ENCODE measurements at regions not wholly inside any gene's neighbourhood (a gene's known extent, or its start where the extent isn't known, plus 50 kb on each side); places are given as distances from the start of the nearest gene placed in this dataset.

DNA sequence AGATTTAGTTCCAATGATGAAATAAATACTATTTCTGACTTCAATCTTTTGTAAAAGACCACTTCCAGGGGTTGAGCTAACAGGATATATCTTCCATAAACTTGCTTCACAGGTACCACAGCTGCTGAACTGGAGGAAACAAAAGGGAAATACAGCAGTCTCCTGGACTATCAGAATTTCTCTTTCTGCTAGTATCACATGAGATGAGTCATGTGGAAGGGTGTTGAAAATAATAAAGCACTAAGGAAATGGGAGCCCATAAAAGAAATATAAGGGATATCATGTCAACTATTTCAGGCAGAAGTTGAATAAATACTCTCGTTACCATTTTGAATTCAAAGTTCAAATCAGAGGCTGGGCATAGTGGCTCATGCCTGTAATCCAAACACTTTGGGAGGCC lies 250.3 kb upstream of the NFE2L3 start:
- no peak for DNase-seq
- TF ChIP-seq EZH2phosphoT487 (IDR thresholded peaks at IDR 0.05; ENCODE audit: borderline replicate concordance, low read length) (no peak), EZH2 (IDR thresholded peaks at IDR 0.05; ENCODE audit: low read length, unreplicated experiment) (no peak)
- TF ChIP-seq, protein P1, sequence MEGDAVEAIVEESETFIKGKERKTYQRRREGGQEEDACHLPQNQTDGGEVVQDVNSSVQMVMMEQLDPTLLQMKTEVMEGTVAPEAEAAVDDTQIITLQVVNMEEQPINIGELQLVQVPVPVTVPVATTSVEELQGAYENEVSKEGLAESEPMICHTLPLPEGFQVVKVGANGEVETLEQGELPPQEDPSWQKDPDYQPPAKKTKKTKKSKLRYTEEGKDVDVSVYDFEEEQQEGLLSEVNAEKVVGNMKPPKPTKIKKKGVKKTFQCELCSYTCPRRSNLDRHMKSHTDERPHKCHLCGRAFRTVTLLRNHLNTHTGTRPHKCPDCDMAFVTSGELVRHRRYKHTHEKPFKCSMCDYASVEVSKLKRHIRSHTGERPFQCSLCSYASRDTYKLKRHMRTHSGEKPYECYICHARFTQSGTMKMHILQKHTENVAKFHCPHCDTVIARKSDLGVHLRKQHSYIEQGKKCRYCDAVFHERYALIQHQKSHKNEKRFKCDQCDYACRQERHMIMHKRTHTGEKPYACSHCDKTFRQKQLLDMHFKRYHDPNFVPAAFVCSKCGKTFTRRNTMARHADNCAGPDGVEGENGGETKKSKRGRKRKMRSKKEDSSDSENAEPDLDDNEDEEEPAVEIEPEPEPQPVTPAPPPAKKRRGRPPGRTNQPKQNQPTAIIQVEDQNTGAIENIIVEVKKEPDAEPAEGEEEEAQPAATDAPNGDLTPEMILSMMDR (conservative IDR thresholded peaks at IDR 0.05; ENCODE audit: low read depth, low read length): no peak
- Histone ChIP-seq H3K27me3 (ENCODE audit: low read length) (no peaks in the 10 kb centered on the region), H3K4me3 (ENCODE audit: low read length) (no peak overlapping the region), H4K20me1 (ENCODE audit: low read length) (no peaks in the 10 kb centered on the region), H3K27ac (ENCODE audit: low read length) (no peak overlapping the region), H2AFZ (ENCODE audit: low read length) (no peak overlapping the region), H3K9me2 (replicated peaks; ENCODE audit: low read length) (no peaks in the 10 kb centered on the region), H3K36me3 (ENCODE audit: low read depth, low read length) (no peaks in the 10 kb centered on the region), H3K4me2 (ENCODE audit: low read length) (no peak overlapping the region), H3K9ac (ENCODE audit: low read length) (no peak overlapping the region), H3F3A (ENCODE audit: low read length, unreplicated experiment) (no peaks in the 10 kb centered on the region), H3K9me3 (ENCODE audit: low read length) (no peaks in the 10 kb centered on the region), H3K4me1 (ENCODE audit: insufficient read depth, low read length) (no peaks in the 10 kb centered on the region), H3K79me2 (ENCODE audit: low read length) (no peaks in the 10 kb centered on the region)
- CTCF ChIA-PET: no interaction called here
- no TSS peak for BruUV-seq (replicated peaks)
- intact Hi-C loops (cut with micrococcal nuclease): no loop called here
- POLR2A ChIA-PET (ENCODE audit: unreplicated experiment): no interaction called here
- no peak for ATAC-seq

DNA sequence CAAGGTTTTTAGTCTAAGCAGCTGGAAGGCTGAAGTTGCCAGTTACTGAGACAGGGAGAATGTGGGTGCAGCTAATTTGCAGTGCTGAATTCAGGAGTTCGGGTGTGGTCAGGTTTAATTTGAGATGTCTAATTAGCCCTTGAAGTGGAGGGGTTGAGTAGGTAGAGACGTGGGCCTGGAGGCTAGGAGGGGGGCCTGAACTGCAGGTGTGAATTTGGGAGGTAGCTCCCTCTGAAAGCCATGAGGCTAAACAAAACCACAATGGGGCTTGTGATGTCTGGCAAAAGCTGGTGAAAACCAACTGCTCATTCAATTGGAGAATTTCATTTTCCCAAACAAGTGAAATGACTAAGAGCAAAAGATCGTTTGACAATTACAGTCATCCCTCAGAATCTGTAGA lies 246.0 kb upstream of the NFE2L3 start:
- no peak for TF ChIP-seq EZH2phosphoT487 (IDR thresholded peaks at IDR 0.05; ENCODE audit: borderline replicate concordance, low read length)
- TF ChIP-seq, protein P1 (conservative IDR thresholded peaks at IDR 0.05; ENCODE audit: low read depth, low read length): no peak
- TF ChIP-seq EZH2 (IDR thresholded peaks at IDR 0.05; ENCODE audit: low read length, unreplicated experiment): no peak
- Histone ChIP-seq H3K9me3 (ENCODE audit: low read length) (no peaks in the 10 kb centered on the region), H3K79me2 (ENCODE audit: low read length) (no peaks in the 10 kb centered on the region), H3K4me3 (ENCODE audit: low read length) (no peak overlapping the region), H3K36me3 (ENCODE audit: low read depth, low read length) (no peaks in the 10 kb centered on the region), H3K4me1 (ENCODE audit: insufficient read depth, low read length) (no peaks in the 10 kb centered on the region), H3K9me2 (replicated peaks; ENCODE audit: low read length) (no peaks in the 10 kb centered on the region), H3K4me2 (ENCODE audit: low read length) (no peak overlapping the region), H2AFZ (ENCODE audit: low read length) (no peak overlapping the region), H4K20me1 (ENCODE audit: low read length) (no peaks in the 10 kb centered on the region), H3K27ac (ENCODE audit: low read length) (no peak overlapping the region), H3K27me3 (ENCODE audit: low read length) (no peaks in the 10 kb centered on the region), H3F3A (ENCODE audit: low read length, unreplicated experiment) (no peaks in the 10 kb centered on the region), H3K9ac (ENCODE audit: low read length) (no peak overlapping the region)
- ATAC-seq: no peak
- BruUV-seq (replicated peaks): no TSS peak
- intact Hi-C loops (cut with micrococcal nuclease): no loop called here
- ChIA-PET CTCF (no interaction called here), POLR2A (ENCODE audit: unreplicated experiment) (no interaction called here)
- DNase-seq: no peak

DNA sequence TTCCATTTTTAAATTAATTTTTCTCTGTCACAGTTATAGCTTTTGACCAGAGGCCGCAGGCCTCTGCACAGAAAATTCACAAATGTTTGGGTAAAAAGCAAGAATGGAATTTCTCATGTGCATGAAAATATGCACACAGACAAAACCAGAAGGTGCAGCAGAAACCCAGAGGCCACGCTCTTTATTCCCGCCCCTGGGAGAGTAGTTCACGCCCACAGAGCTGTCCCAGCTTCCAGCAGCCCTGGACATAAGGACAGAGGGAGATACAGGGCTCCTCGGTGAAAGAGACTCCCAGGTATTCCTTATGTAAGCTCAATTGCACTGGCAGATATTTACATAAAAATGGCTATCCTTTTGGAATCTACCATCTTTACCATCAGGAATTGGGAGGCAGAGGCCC lies 245.2 kb upstream of the NFE2L3 start:
- H3F3A ChIP-seq (ENCODE audit: low read length, unreplicated experiment): no peaks in the 10 kb centered on the region
- no peak for ATAC-seq
- H3K4me3 ChIP-seq (ENCODE audit: low read length): no peak overlapping the region
- H3K4me1 ChIP-seq (ENCODE audit: insufficient read depth, low read length): no peaks in the 10 kb centered on the region
- H3K4me2 ChIP-seq (ENCODE audit: low read length): no peak overlapping the region
- no peaks in the 10 kb centered on the region for H3K9me2 ChIP-seq (replicated peaks; ENCODE audit: low read length)
- no peaks in the 10 kb centered on the region for H3K9me3 ChIP-seq (ENCODE audit: low read length)
- no peaks in the 10 kb centered on the region for H4K20me1 ChIP-seq (ENCODE audit: low read length)
- DNase-seq: no peak
- H3K27ac ChIP-seq (ENCODE audit: low read length): no peak overlapping the region
- H3K79me2 ChIP-seq (ENCODE audit: low read length): no peaks in the 10 kb centered on the region
- no peak overlapping the region for H2AFZ ChIP-seq (ENCODE audit: low read length)
- TF ChIP-seq EZH2 (IDR thresholded peaks at IDR 0.05; ENCODE audit: low read length, unreplicated experiment) (no peak), EZH2phosphoT487 (IDR thresholded peaks at IDR 0.05; ENCODE audit: borderline replicate concordance, low read length) (no peak)
- TF ChIP-seq, protein P1 (conservative IDR thresholded peaks at IDR 0.05; ENCODE audit: low read depth, low read length): no peak
- no peak overlapping the region for H3K9ac ChIP-seq (ENCODE audit: low read length)
- POLR2A ChIA-PET (ENCODE audit: unreplicated experiment): no interaction called here
- CTCF ChIA-PET: no interaction called here
- no peaks in the 10 kb centered on the region for H3K36me3 ChIP-seq (ENCODE audit: low read depth, low read length)
- BruUV-seq (replicated peaks): no TSS peak
- H3K27me3 ChIP-seq (ENCODE audit: low read length): no peaks in the 10 kb centered on the region
- intact Hi-C loops (cut with micrococcal nuclease): no loop called here

All from PC-3 (cell line).